K562 (cell line): ENCODE measurements at regions not wholly inside any gene's neighbourhood (a gene's known extent, or its start where the extent isn't known, plus 50 kb on each side); places are given as distances from the start of the nearest gene placed in this dataset.

Source experiments
- ATAC-seq: fragments of 200-7000 bp; cut with Tn5 transposase; 3 replicates; pipeline ENCODE4 v1.9.1; 2020; ENCODE audit warnings: moderate library complexity
- BruUV-seq: library from RNA; stranded (reverse); fragments of 400-500 nt; replicated peaks from 2 replicates; lab custom pipeline; 2021; lab: Mats Ljungman, UMichigan
- CTCF ChIA-PET: fragments of 300-600 bp; formaldehyde crosslinking; extraction: SDS; loops from one replicate; lab custom pipeline; 2021; ENCODE audit warnings: low intra/inter-chr PET ratio; lab: Yijun Ruan, JAX
- POLR2A ChIA-PET: fragments of 300-600, 350-650 bp; sonication (Branson Sonifier 250); formaldehyde crosslinking; extraction: SDS; loops from one replicate; lab custom pipeline; 2021; ENCODE audit warnings: antibody characterized with exemption, inconsistent platforms; lab: Yijun Ruan, JAX
- DNase-seq, 4 experiments: peaks; one replicate each; pipeline versions ENCODE4 v3.0.0 to v3.0.0-alpha.2; 2011 to 2018; ENCODE audit warnings: low spot score in 3 of 4, mixed read lengths in 3 of 4; ENCODE audit errors: extremely low read depth in 1 of 4
- FAIRE-seq: peaks from 2 replicates; lab custom pipeline; 2011; peaks lifted over from hg19 to GRCh38; lab: Jason Lieb, UNC
- H2AFZ ChIP-seq: 2 replicates; pipeline ENCODE4 v1.6.0; 2011; ENCODE audit warnings: low read depth, low read length, control low read depth, inconsistent platforms
- H3K27ac ChIP-seq: fragments of 200-600 bp; 3 replicates; pipeline ENCODE4 v1.8.0; 2011; ENCODE audit warnings: low read depth, mild to moderate bottlenecking, control low read depth, inconsistent platforms, low read length, moderate library complexity, mixed read lengths; ENCODE audit errors: extremely low read depth
- H3K27me3 ChIP-seq, 2 experiments: fragments of 300-600 bp in 1 of 2; 2 replicates in 1 of 2; 3 replicates in 1 of 2; pipeline versions ENCODE4 v1.6.0 to v1.8.0; 2011; ENCODE audit warnings: inconsistent platforms in 2 of 2, low read length in 2 of 2, mild to moderate bottlenecking in 1 of 2, mixed read lengths in 1 of 2, moderate library complexity in 1 of 2; ENCODE audit not compliant: control insufficient read depth in 2 of 2, insufficient read depth in 2 of 2
- H3K36me3 ChIP-seq: fragments of 300-600 bp; 3 replicates; pipeline ENCODE4 v1.8.0; 2011; ENCODE audit warnings: mild to moderate bottlenecking, low read length, inconsistent platforms; ENCODE audit not compliant: control insufficient read depth, insufficient read depth
- H3K4me1 ChIP-seq, 2 experiments: fragments of 200-600 bp in 1 of 2; replicated peaks in 1 of 2; 2 replicates in 1 of 2; 3 replicates in 1 of 2; pipeline versions ENCODE4 v1.5.1 to v1.8.0; 2011; ENCODE audit warnings: inconsistent platforms in 2 of 2, low read length in 2 of 2, mild to moderate bottlenecking in 1 of 2, mixed read lengths in 1 of 2, moderate library complexity in 1 of 2; ENCODE audit not compliant: control insufficient read depth in 2 of 2, insufficient read depth in 2 of 2
- H3K4me2 ChIP-seq: 2 replicates; pipeline ENCODE4 v1.6.1; 2011; ENCODE audit warnings: low read length, control low read depth, inconsistent platforms, mixed read lengths; ENCODE audit not compliant: insufficient read depth
- H3K4me3 ChIP-seq: fragments of 200-600 bp; sonication (generic), shearing (Covaris generic); 2 replicates; pipeline ENCODE4 v1.5.1; 2016; ENCODE audit warnings: control low read depth, inconsistent platforms
- H3K79me2 ChIP-seq: fragments of 200-600 bp; 3 replicates; pipeline ENCODE4 v1.8.0; 2011; ENCODE audit warnings: low read length, inconsistent platforms; ENCODE audit not compliant: control insufficient read depth, insufficient read depth
- H3K9ac ChIP-seq, 2 experiments: 2 replicates each; pipeline versions ENCODE4 v1.6.0 to v1.6.1; 2011; ENCODE audit warnings: low read depth in 2 of 2, low read length in 2 of 2, control low read depth in 1 of 2, inconsistent platforms in 1 of 2, mild to moderate bottlenecking in 1 of 2, mixed read lengths in 1 of 2; ENCODE audit not compliant: insufficient read depth in 1 of 2
- H3K9me1 ChIP-seq: one replicate; pipeline ENCODE4 v1.6.0; 2011; ENCODE audit warnings: inconsistent platforms, mild to moderate bottlenecking, low read length, moderate library complexity; ENCODE audit not compliant: control insufficient read depth, insufficient read depth
- H3K9me3 ChIP-seq: replicated peaks from 2 replicates; pipeline ENCODE4 v1.5.1; 2011; ENCODE audit warnings: low read depth, low read length, inconsistent platforms; ENCODE audit not compliant: control insufficient read depth, insufficient read depth
- H4K20me1 ChIP-seq: replicated peaks from 2 replicates; pipeline ENCODE4 v1.6.1; 2011; ENCODE audit warnings: low read length, inconsistent platforms, mixed read lengths; ENCODE audit not compliant: control insufficient read depth, insufficient read depth
- ATF3 ChIP-seq, 2 experiments: fragments of 450-650 bp in 1 of 2; sonication (generic) in 1 of 2; formaldehyde crosslinking in 1 of 2; IDR thresholded peaks in 1 of 2; conservative IDR thresholded peaks in 1 of 2; 2 replicates each; pipeline versions ENCODE4 v1.6.1 to v1.8.1; 2016 to 2023; ENCODE audit warnings: mild to moderate bottlenecking in 2 of 2, moderate library complexity in 2 of 2, inconsistent platforms in 1 of 2, missing genetic modification reagents in 1 of 2
- POLR3A ChIP-seq: IDR thresholded peaks from 2 replicates; pipeline ENCODE4 v1.6.1; 2011; ENCODE audit warnings: borderline replicate concordance, mild to moderate bottlenecking, moderate library complexity; ENCODE audit not compliant: insufficient read length, insufficient read depth; ENCODE audit errors: extremely low read depth
- WGBS: fragments of 100-300 bp; shearing (Covaris generic); methylation state at CpG from one replicate; pipeline ENCODE4 v1.1.6; 2016; ENCODE audit warnings: low coverage, mixed read lengths; ENCODE audit not compliant: insufficient coverage; ENCODE audit errors: missing lambda C conversion rate; 5-methylcytosine and 5-hydroxymethylcytosine counted together
- in situ Hi-C: fragments of 300-500 bp; cut with MboI; formaldehyde crosslinking; loops from 4 replicates; pipeline ENCODE4 v1.15.0; 2018; ENCODE audit warnings: inconsistent platforms, mixed read lengths
- intact Hi-C: fragments of 100-400 bp; cut with micrococcal nuclease; formaldehyde crosslinking; loops from 2 replicates; pipeline ENCODE4 v1.14.2; 2022

DNA sequence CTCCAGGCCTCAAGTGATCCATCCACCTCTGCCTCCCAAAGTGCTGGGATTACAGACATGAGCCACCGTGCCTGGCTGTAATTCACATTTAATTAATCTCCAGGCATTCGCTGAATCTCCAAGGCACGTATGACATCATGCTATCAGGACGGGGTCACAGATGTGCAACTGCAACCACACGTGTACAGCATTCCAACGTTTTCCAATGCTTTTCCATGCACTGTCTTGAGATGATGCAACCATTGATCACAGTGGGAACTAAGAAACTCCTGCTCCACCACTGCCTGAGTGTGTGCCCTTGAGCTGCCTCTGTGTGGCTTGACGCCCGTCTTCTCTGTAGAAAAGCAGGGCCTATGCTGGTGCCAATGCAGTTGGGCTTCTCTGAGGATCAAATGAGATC is 119.8 kb upstream of the LYZL2 start:
- Histone ChIP-seq H3K27me3 (peaks cover 21 to 78% of the 10 kb centered on the region in 2 experiments; a peak in 4 of 5 replicates), H3K36me3 (no peaks in the 10 kb centered on the region), H3K79me2 (no peaks in the 10 kb centered on the region), H3K27ac (no peak overlapping the region), H2AFZ (no peak overlapping the region), H3K4me2 (no peak overlapping the region), H3K9ac (no peak overlapping the region), H3K9me3 (no peaks in the 10 kb centered on the region), H3K9me1 (no peaks in the 10 kb centered on the region), H3K4me3 (no peak overlapping the region), H3K4me1 (peaks cover 7 to 11% of the 10 kb centered on the region in 2 experiments; a peak in 4 of 5 replicates), H4K20me1 (peaks cover 10% of the 10 kb centered on the region; the same call in 1 of the 2 replicates)
- POLR2A ChIA-PET: no interaction called here
- TF ChIP-seq ATF3 (IDR thresholded peaks at IDR 0.05) (0 out of 2 replicates have a peak, but pooled peaks have one; percentile 18), ATF3 (CRISPR knock-in tag; conservative IDR thresholded peaks at IDR 0.05) (no peak), POLR3A (no peak)
- DNase-seq: no peak
- no TSS peak for BruUV-seq
- 0% methylated on average over 8 of the region's 8 CpGs for WGBS
- in situ Hi-C loops: loop anchor here (25.0 kb wide), 1 partner anchor 1038 kb away; no protein-coding TSS in a partner anchor
- intact Hi-C loops: no loop called here
- no peak for ATAC-seq
- CTCF ChIA-PET: no interaction called here
- FAIRE-seq: no peak
